Osteocyte (in vitro differentiated cells): ENCODE measurements at regions not wholly inside any gene's neighbourhood (a gene's known extent, or its start where the extent isn't known, plus 50 kb on each side); places are given as distances from the start of the nearest gene placed in this dataset.

Experiments
- DNase-seq: peaks from one replicate; pipeline ENCODE4 v3.0.0; 2021; ENCODE audit warnings: mixed read lengths; ENCODE audit not compliant: unreplicated experiment; ENCODE audit errors: extremely low spot score
- H3K27ac Mint-ChIP-seq: one replicate; pipeline ENCODE4 v1.8.0; 2021; ENCODE audit warnings: mild to moderate bottlenecking, mixed read lengths; ENCODE audit not compliant: unreplicated experiment
- H3K27me3 Mint-ChIP-seq: one replicate; pipeline ENCODE4 v1.8.0; 2021; ENCODE audit warnings: mixed read lengths; ENCODE audit not compliant: unreplicated experiment
- H3K36me3 Mint-ChIP-seq: one replicate; pipeline ENCODE4 v1.8.0; 2021; ENCODE audit warnings: mixed read lengths; ENCODE audit not compliant: unreplicated experiment
- H3K4me1 Mint-ChIP-seq: one replicate; pipeline ENCODE4 v1.8.0; 2021; ENCODE audit warnings: mixed read lengths; ENCODE audit not compliant: unreplicated experiment
- H3K4me3 Mint-ChIP-seq: one replicate; pipeline ENCODE4 v1.8.0; 2021; ENCODE audit warnings: mild to moderate bottlenecking, moderate library complexity, mixed read lengths; ENCODE audit not compliant: unreplicated experiment
- H3K9me3 Mint-ChIP-seq: one replicate; pipeline ENCODE4 v1.8.0; 2021; ENCODE audit warnings: mixed read lengths; ENCODE audit not compliant: unreplicated experiment
- TF ChIP-seq, protein P1 (sequence below): fragments of 200-600 bp; sonication (generic); IDR thresholded peaks from 2 replicates; pipeline ENCODE4 v1.5.0; 2021; ENCODE audit warnings: antibody characterized with exemption, mild to moderate bottlenecking, moderate library complexity

DNA sequence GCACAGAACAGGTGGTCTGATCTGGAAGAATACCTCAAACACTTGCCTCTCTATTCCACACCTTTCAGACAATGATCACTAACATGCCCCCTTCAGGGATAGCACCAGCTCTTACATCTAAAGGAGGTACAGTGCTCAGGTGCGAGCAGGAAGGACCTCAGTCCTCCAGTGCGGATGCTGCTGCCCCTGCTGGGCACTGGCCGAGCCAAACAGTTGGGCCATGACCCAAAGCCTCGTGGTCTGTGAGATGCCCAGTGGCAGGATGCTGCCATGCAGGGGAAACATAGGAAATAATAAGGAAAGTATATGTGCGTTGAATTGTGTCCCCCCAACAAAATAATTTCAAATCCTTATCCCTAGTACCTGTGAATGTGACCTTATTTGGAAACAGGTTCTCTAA lies 243.7 kb downstream of the NDUFA10 start:
- no peak overlapping the region for H3K27ac Mint-ChIP-seq
- no peaks in the 10 kb centered on the region for H3K36me3 Mint-ChIP-seq
- H3K27me3 Mint-ChIP-seq = no peaks in the 10 kb centered on the region
- peak; percentile 75 for DNase-seq
- peaks cover 3% of the 10 kb centered on the region for H3K9me3 Mint-ChIP-seq
- no peak overlapping the region for H3K4me3 Mint-ChIP-seq
- H3K4me1 Mint-ChIP-seq = no peaks in the 10 kb centered on the region
- TF ChIP-seq, protein P1, sequence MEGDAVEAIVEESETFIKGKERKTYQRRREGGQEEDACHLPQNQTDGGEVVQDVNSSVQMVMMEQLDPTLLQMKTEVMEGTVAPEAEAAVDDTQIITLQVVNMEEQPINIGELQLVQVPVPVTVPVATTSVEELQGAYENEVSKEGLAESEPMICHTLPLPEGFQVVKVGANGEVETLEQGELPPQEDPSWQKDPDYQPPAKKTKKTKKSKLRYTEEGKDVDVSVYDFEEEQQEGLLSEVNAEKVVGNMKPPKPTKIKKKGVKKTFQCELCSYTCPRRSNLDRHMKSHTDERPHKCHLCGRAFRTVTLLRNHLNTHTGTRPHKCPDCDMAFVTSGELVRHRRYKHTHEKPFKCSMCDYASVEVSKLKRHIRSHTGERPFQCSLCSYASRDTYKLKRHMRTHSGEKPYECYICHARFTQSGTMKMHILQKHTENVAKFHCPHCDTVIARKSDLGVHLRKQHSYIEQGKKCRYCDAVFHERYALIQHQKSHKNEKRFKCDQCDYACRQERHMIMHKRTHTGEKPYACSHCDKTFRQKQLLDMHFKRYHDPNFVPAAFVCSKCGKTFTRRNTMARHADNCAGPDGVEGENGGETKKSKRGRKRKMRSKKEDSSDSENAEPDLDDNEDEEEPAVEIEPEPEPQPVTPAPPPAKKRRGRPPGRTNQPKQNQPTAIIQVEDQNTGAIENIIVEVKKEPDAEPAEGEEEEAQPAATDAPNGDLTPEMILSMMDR = no peak

DNA sequence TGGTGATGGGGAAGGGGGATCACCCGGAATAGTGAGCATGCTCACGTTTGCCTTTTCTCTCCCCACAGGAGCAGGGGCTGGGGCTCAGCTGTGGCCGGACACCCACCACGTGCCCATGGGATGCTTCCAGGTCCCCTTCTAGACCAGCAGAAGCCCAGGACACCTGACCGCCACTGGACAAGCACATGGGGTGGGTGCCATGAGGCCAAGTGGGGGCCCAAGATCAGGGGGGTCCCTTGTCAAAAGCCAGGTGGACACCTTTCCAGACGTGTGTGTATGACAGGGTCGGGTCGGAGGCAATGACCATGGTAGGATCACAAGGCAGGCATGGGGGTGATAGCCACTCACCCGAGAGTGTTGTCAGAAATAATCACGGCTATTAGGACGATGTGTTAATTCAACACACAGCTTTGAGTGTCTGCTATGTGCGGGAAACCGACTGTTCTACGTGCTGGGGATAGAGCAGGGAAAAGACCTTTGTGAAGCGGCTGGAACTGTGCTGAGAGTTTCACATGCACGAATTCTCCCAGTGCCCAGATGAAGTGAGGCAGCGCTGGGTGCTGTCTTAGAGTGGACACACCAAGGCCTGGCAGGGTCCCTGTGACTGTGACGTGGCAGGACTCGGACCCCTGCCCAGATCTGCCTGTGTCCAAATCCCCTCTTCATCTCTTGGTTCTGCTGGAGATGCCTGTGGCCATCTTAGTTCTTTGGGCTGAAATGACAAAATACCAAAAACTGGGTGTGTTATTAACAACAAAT lies 244.7 kb downstream of the NDUFA10 start:
- Mint-ChIP-seq H3K4me3 (no peak overlapping the region), H3K27me3 (no peaks in the 10 kb centered on the region), H3K36me3 (no peaks in the 10 kb centered on the region), H3K4me1 (no peaks in the 10 kb centered on the region), H3K27ac (no peak overlapping the region), H3K9me3 (peaks cover 3% of the 10 kb centered on the region)
- DNase-seq = peak; percentile 78
- TF ChIP-seq, protein P1 = no peak

DNA sequence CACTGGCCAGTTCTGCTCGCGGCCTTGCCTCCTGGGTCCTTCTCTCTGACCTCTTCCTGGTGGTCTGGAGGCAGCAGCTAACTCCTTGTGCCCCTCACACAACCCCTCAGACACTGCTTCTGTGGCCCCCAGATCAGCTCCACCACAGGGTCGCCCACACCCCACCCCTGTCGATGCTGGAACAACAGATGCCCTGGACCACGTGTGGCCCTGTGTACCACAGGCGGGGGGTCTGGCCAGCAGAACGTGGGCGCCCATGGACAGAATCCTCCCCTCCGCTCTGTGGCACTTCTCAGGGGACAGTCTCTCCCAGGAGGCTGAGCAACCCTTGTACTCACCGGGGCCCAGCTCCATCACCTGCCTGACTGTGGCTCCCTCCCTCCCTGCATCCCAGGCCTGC lies 245.6 kb downstream of the NDUFA10 start:
- no peaks in the 10 kb centered on the region for H3K27me3 Mint-ChIP-seq
- H3K36me3 Mint-ChIP-seq = no peaks in the 10 kb centered on the region
- TF ChIP-seq, protein P1 = no peak
- H3K4me3 Mint-ChIP-seq = no peak overlapping the region
- no peak overlapping the region for H3K27ac Mint-ChIP-seq
- H3K9me3 Mint-ChIP-seq = peaks cover 8% of the 10 kb centered on the region
- peak; percentile 80 for DNase-seq
- H3K4me1 Mint-ChIP-seq = no peaks in the 10 kb centered on the region

DNA sequence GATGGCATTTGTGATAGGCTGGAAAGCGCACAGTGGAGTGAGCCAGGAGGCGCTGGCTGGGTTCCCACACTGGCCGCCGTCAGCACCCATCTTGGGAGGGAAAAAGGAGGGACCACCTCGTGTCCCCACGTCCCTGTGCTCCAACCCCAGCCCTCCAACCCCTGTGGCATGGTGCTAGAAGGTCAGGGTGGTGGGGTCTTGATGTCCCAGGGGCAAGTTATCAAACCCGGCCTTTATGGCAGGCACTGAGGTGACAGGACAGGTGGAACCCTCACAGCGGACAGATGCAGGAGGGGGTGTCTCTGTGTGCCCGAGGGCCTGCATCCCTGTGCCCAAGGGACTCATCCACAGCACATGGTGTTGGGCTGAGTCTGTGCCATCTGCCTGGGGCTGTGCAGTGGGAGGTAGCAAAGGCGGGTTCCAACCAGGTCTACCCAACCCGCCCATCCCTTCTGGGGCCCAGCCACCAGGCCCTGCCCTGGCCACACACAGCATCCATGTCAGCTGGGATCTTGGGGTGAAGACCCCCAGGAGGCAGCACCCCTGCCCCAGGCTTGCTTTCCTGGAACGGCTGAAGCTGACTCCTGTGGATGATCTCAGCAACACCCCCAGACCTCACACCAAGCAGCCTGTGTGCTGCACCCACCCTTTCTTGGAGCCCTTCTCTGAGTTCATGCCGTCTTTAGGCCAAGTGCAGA lies 246.1 kb downstream of the NDUFA10 start:
- no peak overlapping the region for H3K4me3 Mint-ChIP-seq
- no peaks in the 10 kb centered on the region for H3K4me1 Mint-ChIP-seq
- H3K9me3 Mint-ChIP-seq = peaks cover 10% of the 10 kb centered on the region
- H3K36me3 Mint-ChIP-seq = no peaks in the 10 kb centered on the region
- peak; percentile 82 for DNase-seq
- H3K27ac Mint-ChIP-seq = no peak overlapping the region
- TF ChIP-seq, protein P1 = no peak
- no peaks in the 10 kb centered on the region for H3K27me3 Mint-ChIP-seq
